Sigmoid colon (tissue), 3 donors: ENCODE measurements at regions not wholly inside any gene's neighbourhood (a gene's known extent, or its start where the extent isn't known, plus 50 kb on each side); places are given as distances from the start of the nearest gene placed in this dataset.

ENCODE experiments used
- CTCF ChIP-seq, 4 experiments: fragments of 450-650 bp in 3 of 4; fragments of 200-600 bp in 1 of 4; IDR thresholded peaks; one replicate each; pipeline ENCODE4 v1.5.1; 2016 to 2019; ENCODE audit warnings: antibody characterized with exemption in 4 of 4, mild to moderate bottlenecking in 3 of 4, moderate library complexity in 2 of 4
- POLR2A ChIP-seq, 2 donors: fragments of 450-650 bp; IDR thresholded peaks; one replicate each; pipeline ENCODE4 v1.6.1; 2016; ENCODE audit warnings: antibody characterized with exemption in 2 of 2, mild to moderate bottlenecking in 2 of 2, moderate library complexity in 2 of 2

GRCh38 chr10:121426307-121426706 lies 171.9 kb downstream of the FGFR2 start:
- no peak for TF ChIP-seq POLR2A (IDR thresholded peaks at IDR 0.05)
- no peak for TF ChIP-seq CTCF (IDR thresholded peaks at IDR 0.05)
